GM12875 (cell line): ENCODE measurements at regions not wholly inside any gene's neighbourhood (a gene's known extent, or its start where the extent isn't known, plus 50 kb on each side); places are given as distances from the start of the nearest gene placed in this dataset.

ENCODE experiments used
- H3K4me3 ChIP-seq: one replicate; pipeline ENCODE4 v1.5.1; 2011; ENCODE audit warnings: low read depth, low read length, control low read depth
- TF ChIP-seq, protein P1 (sequence below): IDR thresholded peaks from 2 replicates; pipeline ENCODE4 v1.5.1; 2011; ENCODE audit warnings: low read depth, mild to moderate bottlenecking, control low read depth, inconsistent platforms, low read length, moderate library complexity, borderline replicate concordance; ENCODE audit not compliant: insufficient read depth

DNA sequence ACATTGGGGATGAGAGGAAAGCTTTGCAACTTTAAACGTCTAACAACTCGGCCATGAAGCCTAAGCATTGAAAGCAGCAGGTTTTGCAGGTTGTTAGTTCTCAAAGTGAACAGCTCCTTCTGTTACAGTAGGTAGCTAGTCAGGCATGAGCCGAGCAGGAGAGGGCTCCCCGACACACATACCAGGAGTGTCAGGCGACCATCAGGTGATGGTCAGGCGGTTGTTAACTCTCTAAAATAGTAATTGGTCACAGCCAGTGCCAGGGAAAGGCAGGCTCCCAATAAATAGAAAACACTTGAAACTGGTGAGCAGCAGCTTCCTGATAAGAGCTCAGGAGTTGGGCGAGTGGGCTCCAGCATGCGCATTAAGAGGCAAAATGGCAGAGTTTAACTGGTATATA lies 53.5 kb upstream of the DAPL1 start:
- TF ChIP-seq, protein P1, sequence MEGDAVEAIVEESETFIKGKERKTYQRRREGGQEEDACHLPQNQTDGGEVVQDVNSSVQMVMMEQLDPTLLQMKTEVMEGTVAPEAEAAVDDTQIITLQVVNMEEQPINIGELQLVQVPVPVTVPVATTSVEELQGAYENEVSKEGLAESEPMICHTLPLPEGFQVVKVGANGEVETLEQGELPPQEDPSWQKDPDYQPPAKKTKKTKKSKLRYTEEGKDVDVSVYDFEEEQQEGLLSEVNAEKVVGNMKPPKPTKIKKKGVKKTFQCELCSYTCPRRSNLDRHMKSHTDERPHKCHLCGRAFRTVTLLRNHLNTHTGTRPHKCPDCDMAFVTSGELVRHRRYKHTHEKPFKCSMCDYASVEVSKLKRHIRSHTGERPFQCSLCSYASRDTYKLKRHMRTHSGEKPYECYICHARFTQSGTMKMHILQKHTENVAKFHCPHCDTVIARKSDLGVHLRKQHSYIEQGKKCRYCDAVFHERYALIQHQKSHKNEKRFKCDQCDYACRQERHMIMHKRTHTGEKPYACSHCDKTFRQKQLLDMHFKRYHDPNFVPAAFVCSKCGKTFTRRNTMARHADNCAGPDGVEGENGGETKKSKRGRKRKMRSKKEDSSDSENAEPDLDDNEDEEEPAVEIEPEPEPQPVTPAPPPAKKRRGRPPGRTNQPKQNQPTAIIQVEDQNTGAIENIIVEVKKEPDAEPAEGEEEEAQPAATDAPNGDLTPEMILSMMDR = no peak

GRCh38 chr2:158742536-158742935 lies 52.6 kb upstream of the DAPL1 start:
- TF ChIP-seq, protein P1 = no peak
- no peak overlapping the region for H3K4me3 ChIP-seq

More for the DNA sequence above, 53.5 kb upstream of the DAPL1 start:
- no peak overlapping the region for H3K4me3 ChIP-seq

DNA sequence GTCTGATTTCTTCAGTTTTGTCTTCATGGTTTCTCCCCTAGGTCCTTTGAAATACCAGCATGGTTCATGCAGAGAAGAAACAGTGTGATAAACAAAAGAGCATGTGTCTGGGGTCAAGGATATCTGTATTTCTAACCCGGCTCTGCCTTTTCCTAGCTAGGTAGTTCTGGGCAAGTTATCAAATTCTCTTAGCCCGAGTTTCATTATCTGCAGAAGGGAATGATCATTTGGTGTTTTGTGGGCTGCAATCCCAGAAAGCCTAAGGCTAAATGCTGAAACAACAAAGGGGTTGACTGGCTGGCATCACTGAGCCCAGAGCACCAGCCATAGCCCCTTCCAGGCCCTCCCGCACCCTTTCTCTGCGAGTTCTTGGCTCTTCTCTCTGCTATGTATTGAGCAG lies 51.7 kb upstream of the DAPL1 start:
- H3K4me3 ChIP-seq = no peak overlapping the region
- TF ChIP-seq, protein P1 = no peak

GRCh38 chr2:158743879-158744278 lies 51.2 kb upstream of the DAPL1 start:
- TF ChIP-seq, protein P1 = no peak
- H3K4me3 ChIP-seq = no peak overlapping the region

DNA sequence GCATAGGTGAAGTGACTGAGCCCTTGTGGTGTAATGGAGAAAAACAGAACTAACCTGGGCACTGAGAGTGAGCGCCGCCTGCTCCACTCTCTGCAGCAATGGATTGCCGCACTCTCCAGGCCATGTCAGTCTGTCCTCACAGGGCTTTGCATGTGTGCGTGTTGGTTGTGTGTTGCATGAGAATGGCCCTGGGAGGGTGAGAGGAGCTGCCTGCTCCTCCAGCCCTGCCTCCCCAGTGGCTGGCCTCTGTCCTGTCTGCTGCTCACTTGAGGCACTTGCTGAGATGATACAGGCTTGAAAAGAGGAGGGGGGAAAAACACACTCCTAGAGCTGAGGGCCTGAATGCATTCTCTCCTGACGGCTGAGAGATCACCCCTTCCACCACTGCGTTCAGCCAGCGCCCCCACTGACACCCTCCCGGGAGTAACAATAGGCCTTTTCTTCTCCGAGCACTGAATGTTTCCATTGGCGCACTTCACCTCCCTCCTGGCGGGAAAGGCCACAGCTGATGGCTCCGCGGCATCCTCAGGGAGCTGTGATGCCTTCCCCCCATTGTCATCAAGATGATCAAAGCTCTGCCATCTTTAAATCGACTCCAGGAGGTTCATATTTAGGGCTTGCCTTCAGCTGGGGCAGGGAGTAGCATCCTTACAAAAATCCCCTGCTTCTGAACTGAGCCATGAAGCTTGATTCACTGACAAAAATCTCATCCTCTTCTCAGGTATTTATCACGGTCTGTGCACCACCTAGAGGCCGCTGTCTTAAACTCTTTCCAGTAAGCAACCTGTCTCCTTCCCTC lies 49.9 kb upstream of the DAPL1 start:
- H3K4me3 ChIP-seq = no peak overlapping the region
- TF ChIP-seq, protein P1 = peak; percentile 58; the same call in 1 of the 2 replicates
